WTC11 (cell line): ENCODE measurements at regions not wholly inside any gene's neighbourhood (a gene's known extent, or its start where the extent isn't known, plus 50 kb on each side); places are given as distances from the start of the nearest gene placed in this dataset.

ENCODE experiments used
- ATAC-seq: fragments of 200-7000 bp; cut with Tn5 transposase; 2 replicates; pipeline ENCODE4 v1.10.0; 2021; ENCODE audit warnings: mild to moderate bottlenecking, moderate library complexity
- CTCF ChIA-PET: fragments of 300-600 bp; sonication (Branson Sonifier 250); formaldehyde crosslinking; loops from one replicate; lab custom pipeline; 2021; ENCODE audit warnings: antibody characterized with exemption; lab: Charles Lee
- POLR2A ChIA-PET: fragments of 350-600 bp; sonication (Branson Sonifier 250); formaldehyde crosslinking; loops from one replicate; lab custom pipeline; 2021; ENCODE audit warnings: antibody characterized with exemption; lab: Charles Lee
- DNase-seq: peaks from one replicate; pipeline ENCODE4 v3.0.0; 2021; ENCODE audit warnings: low spot score
- H3K27ac Mint-ChIP-seq: 2 replicates; pipeline ENCODE4 v1.8.0; 2021; ENCODE audit warnings: mixed read lengths
- H3K27me3 Mint-ChIP-seq: 2 replicates; pipeline ENCODE4 v1.8.0; 2021; ENCODE audit warnings: low read depth, mild to moderate bottlenecking, moderate library complexity, mixed read lengths
- H3K36me3 Mint-ChIP-seq: 2 replicates; pipeline ENCODE4 v1.8.0; 2021; ENCODE audit warnings: mixed read lengths
- H3K4me1 Mint-ChIP-seq: 2 replicates; pipeline ENCODE4 v1.8.0; 2022; ENCODE audit warnings: mixed read lengths
- H3K4me3 Mint-ChIP-seq: 2 replicates; pipeline ENCODE4 v1.8.0; 2021; ENCODE audit warnings: mild to moderate bottlenecking, moderate library complexity, mixed read lengths
- H3K9me3 Mint-ChIP-seq: 2 replicates; pipeline ENCODE4 v1.8.0; 2021; ENCODE audit warnings: mixed read lengths
- CBFB ChIP-seq: sonication (generic); formaldehyde crosslinking; IDR thresholded peaks from 2 replicates; pipeline ENCODE4 v1.8.1; 2022; ENCODE audit warnings: mild to moderate bottlenecking, low read depth, missing genetic modification reagents
- ETV6 ChIP-seq: sonication (generic); formaldehyde crosslinking; IDR thresholded peaks from 2 replicates; pipeline ENCODE4 v1.8.1; 2022; ENCODE audit warnings: mild to moderate bottlenecking, missing genetic modification reagents
- HMGA2 ChIP-seq: fragments of 250-450 bp; sonication (Bioruptor Pico); IDR thresholded peaks from 2 replicates; pipeline ENCODE4 v1.4.0; 2021; ENCODE audit warnings: mild to moderate bottlenecking, moderate library complexity
- NR1H2 ChIP-seq: sonication (generic); formaldehyde crosslinking; IDR thresholded peaks from 2 replicates; pipeline ENCODE4 v1.9.0; 2021; ENCODE audit warnings: mild to moderate bottlenecking, moderate library complexity, missing genetic modification reagents
- NR2C2 ChIP-seq: sonication (generic); formaldehyde crosslinking; IDR thresholded peaks from 2 replicates; pipeline ENCODE4 v1.8.0; 2022; ENCODE audit warnings: mild to moderate bottlenecking, missing genetic modification reagents
- OVOL2 ChIP-seq: fragments of 250-450 bp; sonication (Bioruptor Pico); IDR thresholded peaks from 2 replicates; pipeline ENCODE4 v1.9.0; 2021; ENCODE audit warnings: mild to moderate bottlenecking, borderline replicate concordance
- SP1 ChIP-seq: sonication (generic); formaldehyde crosslinking; conservative IDR thresholded peaks from 2 replicates; pipeline ENCODE4 v1.8.1; 2022; ENCODE audit warnings: missing genetic modification reagents
- ZNF671 ChIP-seq: fragments of 250-450 bp; sonication (Bioruptor Pico); IDR thresholded peaks from 2 replicates; pipeline ENCODE4 v1.8.0; 2021; ENCODE audit warnings: mild to moderate bottlenecking
- TF ChIP-seq, protein P1 (sequence below): fragments of 250-450 bp; sonication (Bioruptor Pico); IDR thresholded peaks from 2 replicates; pipeline ENCODE4 v1.9.0; 2021; ENCODE audit warnings: mild to moderate bottlenecking
- TF ChIP-seq, protein P2 (sequence below): sonication (generic); formaldehyde crosslinking; IDR thresholded peaks from 2 replicates; pipeline ENCODE4 v1.8.0; 2022; ENCODE audit warnings: mild to moderate bottlenecking, missing genetic modification reagents
- TF ChIP-seq, protein P3 (sequence below): fragments of 250-450 bp; sonication (Bioruptor Pico); IDR thresholded peaks from 2 replicates; pipeline ENCODE4 v1.9.0; 2021; ENCODE audit warnings: moderate library complexity, mild to moderate bottlenecking, inconsistent platforms, borderline replicate concordance
- TF ChIP-seq, protein P4 (sequence below): sonication (generic); formaldehyde crosslinking; conservative IDR thresholded peaks from 2 replicates; pipeline ENCODE4 v1.8.1; 2023; ENCODE audit warnings: mild to moderate bottlenecking, low read depth, missing genetic modification reagents, moderate library complexity
- TF ChIP-seq, protein P5 (sequence below): sonication (generic); formaldehyde crosslinking; IDR thresholded peaks from 2 replicates; pipeline ENCODE4 v1.8.0; 2023; ENCODE audit warnings: mild to moderate bottlenecking, missing genetic modification reagents
- TF ChIP-seq, protein P6 (sequence below): sonication (generic); formaldehyde crosslinking; IDR thresholded peaks from 2 replicates; pipeline ENCODE4 v1.8.1; 2023; ENCODE audit warnings: mild to moderate bottlenecking, missing genetic modification reagents, borderline replicate concordance

DNA sequence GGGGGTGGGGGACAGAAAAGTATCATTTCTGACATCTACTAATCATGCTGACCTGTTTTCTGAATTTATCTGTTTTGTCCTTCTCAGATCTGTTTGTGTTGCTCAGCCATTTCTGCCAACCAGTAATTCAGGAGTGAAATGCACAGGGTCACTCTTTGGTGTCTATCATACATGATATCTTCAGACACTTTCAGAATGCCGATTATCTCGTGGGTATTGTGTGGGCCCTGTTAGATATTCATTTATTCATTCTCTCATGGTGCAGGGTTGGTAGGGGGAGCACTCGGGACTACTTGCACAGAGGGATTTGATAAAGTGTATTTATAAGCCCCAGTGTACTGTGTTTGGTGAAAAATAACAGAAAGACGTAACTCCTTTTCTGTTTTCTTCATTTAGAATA, 101.2 kb upstream of the CITED2 start (continued):
- TF ChIP-seq, protein P1, sequence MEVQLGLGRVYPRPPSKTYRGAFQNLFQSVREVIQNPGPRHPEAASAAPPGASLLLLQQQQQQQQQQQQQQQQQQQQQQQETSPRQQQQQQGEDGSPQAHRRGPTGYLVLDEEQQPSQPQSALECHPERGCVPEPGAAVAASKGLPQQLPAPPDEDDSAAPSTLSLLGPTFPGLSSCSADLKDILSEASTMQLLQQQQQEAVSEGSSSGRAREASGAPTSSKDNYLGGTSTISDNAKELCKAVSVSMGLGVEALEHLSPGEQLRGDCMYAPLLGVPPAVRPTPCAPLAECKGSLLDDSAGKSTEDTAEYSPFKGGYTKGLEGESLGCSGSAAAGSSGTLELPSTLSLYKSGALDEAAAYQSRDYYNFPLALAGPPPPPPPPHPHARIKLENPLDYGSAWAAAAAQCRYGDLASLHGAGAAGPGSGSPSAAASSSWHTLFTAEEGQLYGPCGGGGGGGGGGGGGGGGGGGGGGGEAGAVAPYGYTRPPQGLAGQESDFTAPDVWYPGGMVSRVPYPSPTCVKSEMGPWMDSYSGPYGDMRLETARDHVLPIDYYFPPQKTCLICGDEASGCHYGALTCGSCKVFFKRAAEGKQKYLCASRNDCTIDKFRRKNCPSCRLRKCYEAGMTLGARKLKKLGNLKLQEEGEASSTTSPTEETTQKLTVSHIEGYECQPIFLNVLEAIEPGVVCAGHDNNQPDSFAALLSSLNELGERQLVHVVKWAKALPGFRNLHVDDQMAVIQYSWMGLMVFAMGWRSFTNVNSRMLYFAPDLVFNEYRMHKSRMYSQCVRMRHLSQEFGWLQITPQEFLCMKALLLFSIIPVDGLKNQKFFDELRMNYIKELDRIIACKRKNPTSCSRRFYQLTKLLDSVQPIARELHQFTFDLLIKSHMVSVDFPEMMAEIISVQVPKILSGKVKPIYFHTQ (CRISPR knock-in tag): no peak
- TF ChIP-seq ETV6 (no peak), NR2C2 (no peak)
- TF ChIP-seq, protein P2, sequence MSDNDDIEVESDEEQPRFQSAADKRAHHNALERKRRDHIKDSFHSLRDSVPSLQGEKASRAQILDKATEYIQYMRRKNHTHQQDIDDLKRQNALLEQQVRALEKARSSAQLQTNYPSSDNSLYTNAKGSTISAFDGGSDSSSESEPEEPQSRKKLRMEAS: no peak

DNA sequence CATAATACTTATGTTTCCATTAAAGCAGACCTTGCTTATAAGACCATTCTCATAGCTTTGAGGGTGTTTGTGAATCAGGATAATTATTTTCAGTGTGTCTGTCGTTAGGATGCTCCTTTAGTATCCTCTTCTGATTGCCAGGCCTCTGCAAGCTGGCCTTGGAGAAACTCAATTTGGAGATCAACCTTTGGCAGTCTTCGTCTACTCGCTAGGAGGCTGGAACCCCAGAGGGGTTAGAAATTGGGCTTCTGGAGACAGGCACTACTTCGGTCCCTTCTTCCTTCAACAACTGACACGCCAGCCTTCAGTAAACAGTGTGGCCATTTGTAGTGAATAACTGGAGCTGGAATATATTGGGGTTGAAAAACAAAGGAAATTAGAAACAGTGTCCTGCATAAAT, 100.8 kb upstream of the CITED2 start:
- Mint-ChIP-seq H3K4me1 (peaks cover 74% of the 10 kb centered on the region), H3K27me3 (no peaks in the 10 kb centered on the region; the same call in 1 of the 2 replicates), H3K36me3 (no peaks in the 10 kb centered on the region), H3K9me3 (no peaks in the 10 kb centered on the region), H3K4me3 (peak overlapping the region; percentile 9; the same call in 1 of the 2 replicates), H3K27ac (peak overlapping the region; percentile 35; the same call in 1 of the 2 replicates)
- DNase-seq (no peak), ATAC-seq (no peak)
- TF ChIP-seq HMGA2 (CRISPR knock-in tag): 0 out of 2 replicates have a peak, but pooled peaks have one; percentile 3
- TF ChIP-seq OVOL2: no peak
- TF ChIP-seq, protein P3, sequence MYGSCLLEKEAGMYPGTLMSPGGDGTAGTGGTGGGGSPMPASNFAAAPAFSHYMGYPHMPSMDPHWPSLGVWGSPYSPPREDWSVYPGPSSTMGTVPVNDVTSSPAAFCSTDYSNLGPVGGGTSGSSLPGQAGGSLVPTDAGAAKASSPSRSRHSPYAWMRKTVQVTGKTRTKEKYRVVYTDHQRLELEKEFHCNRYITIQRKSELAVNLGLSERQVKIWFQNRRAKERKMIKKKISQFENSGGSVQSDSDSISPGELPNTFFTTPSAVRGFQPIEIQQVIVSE (CRISPR knock-in tag): no peak
- ChIA-PET CTCF (interaction anchor here (0.8 to 2.1 kb wide), 3 partner anchors 105 to 413 kb away, joined by 3 to 4 read pairs (median 3); no protein-coding TSS in a partner anchor), POLR2A (interaction anchor here (0.6 to 4.2 kb wide), 3 partner anchors 100 to 1555 kb away, joined by 3 to 27 read pairs (median 3); partner anchors contain the start of gene CITED2)

DNA sequence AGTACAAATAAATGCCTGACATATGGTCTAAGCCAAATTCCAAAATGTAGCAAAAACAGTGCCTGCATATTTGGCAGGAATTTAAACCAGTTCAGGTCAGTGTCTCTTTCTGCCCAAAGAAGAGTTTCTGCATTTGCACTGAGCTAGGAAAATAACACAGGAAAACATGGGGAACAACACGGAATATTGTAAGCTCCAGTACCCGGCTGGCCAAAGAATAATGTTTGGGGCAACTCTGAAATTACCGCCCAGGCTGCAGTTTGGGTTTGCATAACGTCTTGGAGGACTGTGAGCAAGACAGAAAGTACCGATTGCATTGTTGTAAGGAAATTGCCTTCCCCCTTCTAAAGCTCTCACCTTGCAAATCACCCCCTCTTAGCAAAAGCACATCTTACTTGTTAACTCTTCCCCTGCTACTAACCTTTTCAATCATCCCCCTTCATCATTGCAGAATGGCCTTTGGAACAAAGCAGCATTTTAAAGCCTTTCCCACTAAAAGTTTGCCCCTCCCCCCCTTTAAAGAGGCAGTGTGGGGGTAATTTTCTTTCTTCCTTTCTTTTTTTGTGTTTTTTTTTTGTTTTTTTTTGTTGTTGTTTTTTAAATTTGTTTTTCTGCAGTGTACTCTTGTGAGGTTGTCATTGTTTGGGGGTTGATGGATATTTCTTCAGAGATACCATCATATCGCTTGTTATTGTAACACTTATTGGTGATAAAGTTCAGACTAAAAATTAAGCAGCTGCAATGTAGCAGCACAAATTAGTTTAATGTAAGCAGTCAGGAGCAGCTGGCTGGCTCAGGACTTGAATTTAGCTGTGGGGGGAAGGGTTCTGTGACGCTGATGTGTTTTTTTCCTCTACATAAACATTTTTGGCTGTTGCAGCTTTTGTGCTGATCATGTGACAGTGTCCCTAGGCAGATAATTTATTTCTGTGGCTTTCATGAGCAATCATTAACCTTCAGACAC, 100.0 kb upstream of the CITED2 start:
- TF ChIP-seq, protein P4, sequence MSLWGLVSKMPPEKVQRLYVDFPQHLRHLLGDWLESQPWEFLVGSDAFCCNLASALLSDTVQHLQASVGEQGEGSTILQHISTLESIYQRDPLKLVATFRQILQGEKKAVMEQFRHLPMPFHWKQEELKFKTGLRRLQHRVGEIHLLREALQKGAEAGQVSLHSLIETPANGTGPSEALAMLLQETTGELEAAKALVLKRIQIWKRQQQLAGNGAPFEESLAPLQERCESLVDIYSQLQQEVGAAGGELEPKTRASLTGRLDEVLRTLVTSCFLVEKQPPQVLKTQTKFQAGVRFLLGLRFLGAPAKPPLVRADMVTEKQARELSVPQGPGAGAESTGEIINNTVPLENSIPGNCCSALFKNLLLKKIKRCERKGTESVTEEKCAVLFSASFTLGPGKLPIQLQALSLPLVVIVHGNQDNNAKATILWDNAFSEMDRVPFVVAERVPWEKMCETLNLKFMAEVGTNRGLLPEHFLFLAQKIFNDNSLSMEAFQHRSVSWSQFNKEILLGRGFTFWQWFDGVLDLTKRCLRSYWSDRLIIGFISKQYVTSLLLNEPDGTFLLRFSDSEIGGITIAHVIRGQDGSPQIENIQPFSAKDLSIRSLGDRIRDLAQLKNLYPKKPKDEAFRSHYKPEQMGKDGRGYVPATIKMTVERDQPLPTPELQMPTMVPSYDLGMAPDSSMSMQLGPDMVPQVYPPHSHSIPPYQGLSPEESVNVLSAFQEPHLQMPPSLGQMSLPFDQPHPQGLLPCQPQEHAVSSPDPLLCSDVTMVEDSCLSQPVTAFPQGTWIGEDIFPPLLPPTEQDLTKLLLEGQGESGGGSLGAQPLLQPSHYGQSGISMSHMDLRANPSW (CRISPR knock-in tag): no peak
- peak; percentile 18; the same call in 1 of the 2 replicates for TF ChIP-seq SP1 (CRISPR knock-in tag)
- TF ChIP-seq, protein P5, sequence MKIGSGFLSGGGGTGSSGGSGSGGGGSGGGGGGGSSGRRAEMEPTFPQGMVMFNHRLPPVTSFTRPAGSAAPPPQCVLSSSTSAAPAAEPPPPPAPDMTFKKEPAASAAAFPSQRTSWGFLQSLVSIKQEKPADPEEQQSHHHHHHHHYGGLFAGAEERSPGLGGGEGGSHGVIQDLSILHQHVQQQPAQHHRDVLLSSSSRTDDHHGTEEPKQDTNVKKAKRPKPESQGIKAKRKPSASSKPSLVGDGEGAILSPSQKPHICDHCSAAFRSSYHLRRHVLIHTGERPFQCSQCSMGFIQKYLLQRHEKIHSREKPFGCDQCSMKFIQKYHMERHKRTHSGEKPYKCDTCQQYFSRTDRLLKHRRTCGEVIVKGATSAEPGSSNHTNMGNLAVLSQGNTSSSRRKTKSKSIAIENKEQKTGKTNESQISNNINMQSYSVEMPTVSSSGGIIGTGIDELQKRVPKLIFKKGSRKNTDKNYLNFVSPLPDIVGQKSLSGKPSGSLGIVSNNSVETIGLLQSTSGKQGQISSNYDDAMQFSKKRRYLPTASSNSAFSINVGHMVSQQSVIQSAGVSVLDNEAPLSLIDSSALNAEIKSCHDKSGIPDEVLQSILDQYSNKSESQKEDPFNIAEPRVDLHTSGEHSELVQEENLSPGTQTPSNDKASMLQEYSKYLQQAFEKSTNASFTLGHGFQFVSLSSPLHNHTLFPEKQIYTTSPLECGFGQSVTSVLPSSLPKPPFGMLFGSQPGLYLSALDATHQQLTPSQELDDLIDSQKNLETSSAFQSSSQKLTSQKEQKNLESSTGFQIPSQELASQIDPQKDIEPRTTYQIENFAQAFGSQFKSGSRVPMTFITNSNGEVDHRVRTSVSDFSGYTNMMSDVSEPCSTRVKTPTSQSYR: no peak
- TF ChIP-seq, protein P6, sequence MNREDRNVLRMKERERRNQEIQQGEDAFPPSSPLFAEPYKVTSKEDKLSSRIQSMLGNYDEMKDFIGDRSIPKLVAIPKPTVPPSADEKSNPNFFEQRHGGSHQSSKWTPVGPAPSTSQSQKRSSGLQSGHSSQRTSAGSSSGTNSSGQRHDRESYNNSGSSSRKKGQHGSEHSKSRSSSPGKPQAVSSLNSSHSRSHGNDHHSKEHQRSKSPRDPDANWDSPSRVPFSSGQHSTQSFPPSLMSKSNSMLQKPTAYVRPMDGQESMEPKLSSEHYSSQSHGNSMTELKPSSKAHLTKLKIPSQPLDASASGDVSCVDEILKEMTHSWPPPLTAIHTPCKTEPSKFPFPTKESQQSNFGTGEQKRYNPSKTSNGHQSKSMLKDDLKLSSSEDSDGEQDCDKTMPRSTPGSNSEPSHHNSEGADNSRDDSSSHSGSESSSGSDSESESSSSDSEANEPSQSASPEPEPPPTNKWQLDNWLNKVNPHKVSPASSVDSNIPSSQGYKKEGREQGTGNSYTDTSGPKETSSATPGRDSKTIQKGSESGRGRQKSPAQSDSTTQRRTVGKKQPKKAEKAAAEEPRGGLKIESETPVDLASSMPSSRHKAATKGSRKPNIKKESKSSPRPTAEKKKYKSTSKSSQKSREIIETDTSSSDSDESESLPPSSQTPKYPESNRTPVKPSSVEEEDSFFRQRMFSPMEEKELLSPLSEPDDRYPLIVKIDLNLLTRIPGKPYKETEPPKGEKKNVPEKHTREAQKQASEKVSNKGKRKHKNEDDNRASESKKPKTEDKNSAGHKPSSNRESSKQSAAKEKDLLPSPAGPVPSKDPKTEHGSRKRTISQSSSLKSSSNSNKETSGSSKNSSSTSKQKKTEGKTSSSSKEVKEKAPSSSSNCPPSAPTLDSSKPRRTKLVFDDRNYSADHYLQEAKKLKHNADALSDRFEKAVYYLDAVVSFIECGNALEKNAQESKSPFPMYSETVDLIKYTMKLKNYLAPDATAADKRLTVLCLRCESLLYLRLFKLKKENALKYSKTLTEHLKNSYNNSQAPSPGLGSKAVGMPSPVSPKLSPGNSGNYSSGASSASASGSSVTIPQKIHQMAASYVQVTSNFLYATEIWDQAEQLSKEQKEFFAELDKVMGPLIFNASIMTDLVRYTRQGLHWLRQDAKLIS (CRISPR knock-in tag): no peak
- TF ChIP-seq NR1H2 (CRISPR knock-in tag): no peak
- no peak for TF ChIP-seq ZNF671 (CRISPR knock-in tag)
- TF ChIP-seq CBFB (CRISPR knock-in tag): no peak
- H3K9me3 Mint-ChIP-seq: no peaks in the 10 kb centered on the region
- ATAC-seq (peak; percentile 46), DNase-seq (no peak)
- H3K27ac Mint-ChIP-seq: peak overlapping the region; percentile 97
- CTCF ChIA-PET: interaction anchor here (0.5 to 1.3 kb wide), 4 partner anchors 75 to 414 kb away, joined by 3 to 5 read pairs (median 3); no protein-coding TSS in a partner anchor
- peaks cover 66% of the 10 kb centered on the region for H3K4me1 Mint-ChIP-seq
- POLR2A ChIA-PET: interaction anchor here (0.6 to 4.2 kb wide), 3 partner anchors 99 to 969 kb away, joined by 3 to 27 read pairs (median 4); partner anchors contain the start of gene CITED2
- peak overlapping the region; percentile 53 for H3K4me3 Mint-ChIP-seq
- no peaks in the 10 kb centered on the region for H3K36me3 Mint-ChIP-seq
- H3K27me3 Mint-ChIP-seq: no peaks in the 10 kb centered on the region
